ENCODE measurements at regions not wholly inside any gene's neighbourhood (a gene's known extent, or its start where the extent isn't known, plus 50 kb on each side); places are given as distances from the start of the nearest gene placed in this dataset.
"Not testable (repeated sequence)": the region's sequence is repeated elsewhere in the genome, so short reads cannot be mapped to it uniquely, and the experiment has no call there.

DNA sequence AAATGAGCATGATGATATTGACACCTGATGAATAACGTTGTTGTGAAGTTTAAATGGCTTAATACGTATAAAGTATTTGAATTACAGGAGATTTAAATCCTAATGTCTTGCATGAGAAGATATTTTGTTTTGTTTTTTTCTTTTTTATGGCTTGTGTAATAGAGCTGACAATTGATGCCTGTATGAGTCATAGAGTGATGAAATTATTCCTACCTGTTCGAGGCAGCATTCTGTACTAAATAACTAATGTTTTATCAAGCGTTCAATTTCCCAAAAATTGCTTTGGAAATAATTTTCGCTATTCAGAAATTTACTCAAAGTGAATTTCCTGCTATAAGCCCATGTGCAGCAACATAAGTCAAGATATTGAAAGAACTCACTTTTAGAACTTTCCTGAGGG lies 554.0 kb downstream of the PCDH11X start:
- H3K4me3 ChIP-seq (replicated peaks in 1 of 3; ENCODE audit: insufficient read depth in 1 of 3, low read depth in 1 of 3, low read length in 3 of 3); H3K9me1 ChIP-seq (replicated peaks; ENCODE audit: control insufficient read depth, extremely low read depth, insufficient read depth, low read length); H3K9me3 ChIP-seq (replicated peaks; ENCODE audit: control insufficient read depth, insufficient read depth, low read length); CTCF ChIA-PET; H4K20me1 ChIP-seq (replicated peaks; ENCODE audit: control insufficient read depth, extremely low read depth, insufficient read depth, low read length); intact Hi-C loops (cut with micrococcal nuclease); H3K27ac ChIP-seq (ENCODE audit: insufficient read depth, low read depth, low read length); H3K79me2 ChIP-seq (ENCODE audit: control insufficient read depth, insufficient read depth, low read length); H2AFZ ChIP-seq (ENCODE audit: low read depth, low read length); dilution Hi-C loops (cut with MboI; ENCODE audit: extremely low pct_ligation_motif_present, low sequenced_read_pairs); H3K36me3 ChIP-seq (ENCODE audit: control insufficient read depth in 2 of 2, extremely low read depth in 1 of 2, insufficient read depth in 2 of 2, low read length in 2 of 2); DNase-seq (ENCODE audit: low read depth, low spot score); H3K4me1 ChIP-seq (ENCODE audit: control insufficient read depth, extremely low read depth, insufficient read depth, low read length); BruUV-seq (replicated peaks); H3K27me3 ChIP-seq (ENCODE audit: control insufficient read depth in 2 of 2, insufficient read depth in 2 of 2, low read length in 2 of 2); POLR2A ChIA-PET; H3K4me2 ChIP-seq (ENCODE audit: insufficient read depth, low read length); FAIRE-seq; H3K9ac ChIP-seq (replicated peaks; ENCODE audit: extremely low read depth, insufficient read depth, low read length): not testable (repeated sequence)

DNA sequence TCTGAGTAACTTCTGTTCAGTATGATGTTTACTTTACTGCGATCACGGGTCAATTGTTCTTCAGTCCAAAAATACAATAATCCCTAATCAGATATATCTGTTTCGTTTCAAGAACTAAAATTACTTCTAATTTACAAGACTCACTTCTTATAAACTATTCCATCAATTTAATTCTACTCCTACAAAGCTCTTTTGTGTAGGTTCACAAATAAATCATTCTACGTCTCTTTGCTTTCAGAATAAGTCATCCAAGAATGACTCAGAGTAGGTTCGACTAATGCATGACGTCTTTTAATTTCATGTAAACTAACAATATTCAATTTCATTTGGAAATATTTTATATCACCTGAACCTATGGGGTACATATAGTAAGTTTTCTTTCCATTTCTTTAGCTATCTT lies 571.9 kb downstream of the PCDH11X start:
- H3K9me3 ChIP-seq (replicated peaks; ENCODE audit: control insufficient read depth, insufficient read depth, low read length); H3K4me3 ChIP-seq (replicated peaks in 1 of 3; ENCODE audit: insufficient read depth in 1 of 3, low read depth in 1 of 3, low read length in 3 of 3); H3K36me3 ChIP-seq (ENCODE audit: control insufficient read depth in 2 of 2, extremely low read depth in 1 of 2, insufficient read depth in 2 of 2, low read length in 2 of 2); H3K9me1 ChIP-seq (replicated peaks; ENCODE audit: control insufficient read depth, extremely low read depth, insufficient read depth, low read length); H3K9ac ChIP-seq (replicated peaks; ENCODE audit: extremely low read depth, insufficient read depth, low read length); dilution Hi-C loops (cut with MboI; ENCODE audit: extremely low pct_ligation_motif_present, low sequenced_read_pairs); BruUV-seq (replicated peaks); POLR2A ChIA-PET; H4K20me1 ChIP-seq (replicated peaks; ENCODE audit: control insufficient read depth, extremely low read depth, insufficient read depth, low read length); intact Hi-C loops (cut with micrococcal nuclease); H3K4me2 ChIP-seq (ENCODE audit: insufficient read depth, low read length); H3K27me3 ChIP-seq (ENCODE audit: control insufficient read depth in 2 of 2, insufficient read depth in 2 of 2, low read length in 2 of 2); DNase-seq (ENCODE audit: low read depth, low spot score); H2AFZ ChIP-seq (ENCODE audit: low read depth, low read length); H3K27ac ChIP-seq (ENCODE audit: insufficient read depth, low read depth, low read length); FAIRE-seq; CTCF ChIA-PET; H3K4me1 ChIP-seq (ENCODE audit: control insufficient read depth, extremely low read depth, insufficient read depth, low read length); H3K79me2 ChIP-seq (ENCODE audit: control insufficient read depth, insufficient read depth, low read length): not testable (repeated sequence)

DNA sequence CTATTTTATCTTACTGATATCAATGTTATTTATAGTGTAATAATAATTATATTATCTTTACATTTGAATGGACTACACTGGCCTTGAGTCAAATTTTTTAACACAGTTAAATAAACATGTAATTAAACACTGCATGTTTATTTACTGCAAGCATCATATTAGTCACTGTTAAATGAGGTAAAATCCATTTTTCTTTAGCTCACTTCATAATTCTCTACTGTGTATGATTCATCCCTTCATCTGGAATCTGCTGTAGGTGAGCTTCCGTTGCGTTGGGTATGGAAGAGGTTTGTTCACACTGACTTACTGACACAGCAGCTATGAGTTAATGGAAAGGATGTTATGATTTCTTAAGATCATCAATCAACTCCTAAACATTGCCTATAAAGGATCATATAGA lies 572.3 kb downstream of the PCDH11X start:
- DNase-seq (ENCODE audit: low read depth, low spot score), result no peak
- dilution Hi-C loops (cut with MboI; ENCODE audit: extremely low pct_ligation_motif_present, low sequenced_read_pairs), result no loop called here
- BruUV-seq (replicated peaks), result no TSS peak

More for the DNA sequence above, 572.3 kb downstream of the PCDH11X start:
- Histone ChIP-seq H3K9ac (replicated peaks; ENCODE audit: extremely low read depth, insufficient read depth, low read length) (no peak overlapping the region), H3K79me2 (ENCODE audit: control insufficient read depth, insufficient read depth, low read length) (no peaks in the 10 kb centered on the region), H3K4me1 (ENCODE audit: control insufficient read depth, extremely low read depth, insufficient read depth, low read length) (no peaks in the 10 kb centered on the region), H3K36me3 (ENCODE audit: control insufficient read depth in 2 of 2, extremely low read depth in 1 of 2, insufficient read depth in 2 of 2, low read length in 2 of 2) (no peaks in the 10 kb centered on the region), H3K9me1 (replicated peaks; ENCODE audit: control insufficient read depth, extremely low read depth, insufficient read depth, low read length) (no peaks in the 10 kb centered on the region), H3K4me3 (replicated peaks in 1 of 3; ENCODE audit: insufficient read depth in 1 of 3, low read depth in 1 of 3, low read length in 3 of 3) (no peak overlapping the region), H4K20me1 (replicated peaks; ENCODE audit: control insufficient read depth, extremely low read depth, insufficient read depth, low read length) (no peaks in the 10 kb centered on the region), H3K27ac (ENCODE audit: insufficient read depth, low read depth, low read length) (no peak overlapping the region), H3K9me3 (replicated peaks; ENCODE audit: control insufficient read depth, insufficient read depth, low read length) (no peaks in the 10 kb centered on the region), H3K4me2 (ENCODE audit: insufficient read depth, low read length) (no peak overlapping the region), H3K27me3 (ENCODE audit: control insufficient read depth in 2 of 2, insufficient read depth in 2 of 2, low read length in 2 of 2) (no peaks in the 10 kb centered on the region), H2AFZ (ENCODE audit: low read depth, low read length) (no peak overlapping the region)
- ChIA-PET CTCF (no interaction called here), POLR2A (no interaction called here)
- TF ChIP-seq FOS (IDR thresholded peaks at IDR 0.05; ENCODE audit: borderline replicate concordance, insufficient read depth, low read length) (no peak), GATA2 (IDR thresholded peaks at IDR 0.05; ENCODE audit: insufficient read depth, insufficient read length, low read depth, low read length) (no peak), POLR2AphosphoS5 (IDR thresholded peaks at IDR 0.05; ENCODE audit: insufficient read depth, low read depth, low read length) (no peak), EZH2 (IDR thresholded peaks at IDR 0.05; ENCODE audit: borderline replicate concordance, low read depth, low read length, severe bottlenecking) (no peak)
- TF ChIP-seq, protein P1, sequence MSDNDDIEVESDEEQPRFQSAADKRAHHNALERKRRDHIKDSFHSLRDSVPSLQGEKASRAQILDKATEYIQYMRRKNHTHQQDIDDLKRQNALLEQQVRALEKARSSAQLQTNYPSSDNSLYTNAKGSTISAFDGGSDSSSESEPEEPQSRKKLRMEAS (IDR thresholded peaks at IDR 0.05; ENCODE audit: insufficient read depth, insufficient read length), result no peak
- intact Hi-C loops (cut with micrococcal nuclease), result no loop called here
- no peak for FAIRE-seq

All from endothelial cell of umbilical vein (primary cell).